OCI-LY3 (cell line): ENCODE measurements at regions not wholly inside any gene's neighbourhood (a gene's known extent, or its start where the extent isn't known, plus 50 kb on each side); places are given as distances from the start of the nearest gene placed in this dataset.
"Not testable (repeated sequence)": the region's sequence is repeated elsewhere in the genome, so short reads cannot be mapped to it uniquely, and the experiment has no call there.

Experiments used
- EZH2phosphoT487 ChIP-seq: fragments of 200-600 bp; shearing (Covaris generic); IDR thresholded peaks from 2 replicates; pipeline ENCODE4 v1.6.1; 2018; ENCODE audit warnings: antibody characterized with exemption, mixed run types, low read depth
- TF ChIP-seq, protein P1 (sequence below): fragments of 200-600, 300-600 bp; sonication (generic); IDR thresholded peaks from 2 replicates; pipeline ENCODE4 v1.5.1; 2014; ENCODE audit warnings: antibody characterized with exemption, low read length, low read depth

DNA sequence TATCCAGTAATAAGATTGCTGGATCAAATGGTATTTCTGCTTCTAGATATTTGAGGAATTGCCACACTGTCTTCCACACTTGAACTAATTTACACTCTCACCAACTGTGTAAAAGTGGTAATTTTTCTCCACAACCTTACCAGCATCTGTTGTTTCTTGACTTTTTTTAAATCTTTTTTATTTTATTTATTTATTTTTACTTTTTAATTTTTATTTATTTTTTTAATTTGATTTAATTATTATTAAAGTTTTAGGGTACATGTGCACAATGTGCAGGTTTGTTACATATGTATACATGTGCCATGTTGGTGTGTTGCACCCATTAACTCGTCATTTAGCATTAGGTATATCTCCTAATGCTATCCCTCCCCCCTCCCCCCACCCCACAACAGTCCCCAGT, 765.9 kb upstream of the GJE1 start:
- TF ChIP-seq, protein P1, sequence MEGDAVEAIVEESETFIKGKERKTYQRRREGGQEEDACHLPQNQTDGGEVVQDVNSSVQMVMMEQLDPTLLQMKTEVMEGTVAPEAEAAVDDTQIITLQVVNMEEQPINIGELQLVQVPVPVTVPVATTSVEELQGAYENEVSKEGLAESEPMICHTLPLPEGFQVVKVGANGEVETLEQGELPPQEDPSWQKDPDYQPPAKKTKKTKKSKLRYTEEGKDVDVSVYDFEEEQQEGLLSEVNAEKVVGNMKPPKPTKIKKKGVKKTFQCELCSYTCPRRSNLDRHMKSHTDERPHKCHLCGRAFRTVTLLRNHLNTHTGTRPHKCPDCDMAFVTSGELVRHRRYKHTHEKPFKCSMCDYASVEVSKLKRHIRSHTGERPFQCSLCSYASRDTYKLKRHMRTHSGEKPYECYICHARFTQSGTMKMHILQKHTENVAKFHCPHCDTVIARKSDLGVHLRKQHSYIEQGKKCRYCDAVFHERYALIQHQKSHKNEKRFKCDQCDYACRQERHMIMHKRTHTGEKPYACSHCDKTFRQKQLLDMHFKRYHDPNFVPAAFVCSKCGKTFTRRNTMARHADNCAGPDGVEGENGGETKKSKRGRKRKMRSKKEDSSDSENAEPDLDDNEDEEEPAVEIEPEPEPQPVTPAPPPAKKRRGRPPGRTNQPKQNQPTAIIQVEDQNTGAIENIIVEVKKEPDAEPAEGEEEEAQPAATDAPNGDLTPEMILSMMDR, result not testable (repeated sequence)
- not testable (repeated sequence) for TF ChIP-seq EZH2phosphoT487
